ENCODE measurements at regions not wholly inside any gene's neighbourhood (a gene's known extent, or its start where the extent isn't known, plus 50 kb on each side); places are given as distances from the start of the nearest gene placed in this dataset.
"Not testable (repeated sequence)": the region's sequence is repeated elsewhere in the genome, so short reads cannot be mapped to it uniquely, and the experiment has no call there.

DNA sequence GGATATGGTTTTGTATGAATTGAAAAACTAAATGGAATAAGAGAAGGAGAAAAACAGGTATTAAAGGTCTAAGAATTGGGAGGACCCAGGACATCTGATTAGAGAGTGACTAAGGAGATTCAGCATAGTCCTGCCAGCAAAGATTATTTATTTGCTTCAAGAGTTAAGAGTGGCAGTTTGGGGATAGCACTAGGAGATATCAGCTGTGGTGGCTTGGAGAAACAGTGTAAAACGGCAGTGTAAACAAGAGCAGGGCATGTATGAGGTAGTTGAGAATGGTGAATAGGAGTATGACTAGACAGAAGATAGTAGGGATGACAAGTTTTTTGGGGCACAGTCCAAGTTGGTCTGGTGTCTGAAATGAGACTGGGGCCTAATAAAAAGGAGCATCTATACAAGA is 730.3 kb downstream of the TRHDE start:
- not testable (repeated sequence) for H3K9me3 ChIP-seq (ENCODE audit: low read length); H3K36me3 ChIP-seq (ENCODE audit: insufficient read depth, low read length); H3K27me3 ChIP-seq (ENCODE audit: insufficient read depth, low read length); H3F3A ChIP-seq (ENCODE audit: insufficient read depth, low read length); H3K9ac ChIP-seq (ENCODE audit: low read length); H2AFZ ChIP-seq (ENCODE audit: low read length); H3K27ac ChIP-seq (ENCODE audit: low read depth, low read length, poor library complexity, severe bottlenecking); H4K20me1 ChIP-seq (ENCODE audit: insufficient read depth, low read length); H3K79me2 ChIP-seq (ENCODE audit: insufficient read depth, low read length); H3K4me3 ChIP-seq (ENCODE audit: low read depth, low read length, poor library complexity, severe bottlenecking); H3K4me2 ChIP-seq (ENCODE audit: low read length); H3K4me1 ChIP-seq (ENCODE audit: insufficient read depth, low read length, severe bottlenecking); H3K9me2 ChIP-seq (ENCODE audit: low read depth, low read length)

DNA sequence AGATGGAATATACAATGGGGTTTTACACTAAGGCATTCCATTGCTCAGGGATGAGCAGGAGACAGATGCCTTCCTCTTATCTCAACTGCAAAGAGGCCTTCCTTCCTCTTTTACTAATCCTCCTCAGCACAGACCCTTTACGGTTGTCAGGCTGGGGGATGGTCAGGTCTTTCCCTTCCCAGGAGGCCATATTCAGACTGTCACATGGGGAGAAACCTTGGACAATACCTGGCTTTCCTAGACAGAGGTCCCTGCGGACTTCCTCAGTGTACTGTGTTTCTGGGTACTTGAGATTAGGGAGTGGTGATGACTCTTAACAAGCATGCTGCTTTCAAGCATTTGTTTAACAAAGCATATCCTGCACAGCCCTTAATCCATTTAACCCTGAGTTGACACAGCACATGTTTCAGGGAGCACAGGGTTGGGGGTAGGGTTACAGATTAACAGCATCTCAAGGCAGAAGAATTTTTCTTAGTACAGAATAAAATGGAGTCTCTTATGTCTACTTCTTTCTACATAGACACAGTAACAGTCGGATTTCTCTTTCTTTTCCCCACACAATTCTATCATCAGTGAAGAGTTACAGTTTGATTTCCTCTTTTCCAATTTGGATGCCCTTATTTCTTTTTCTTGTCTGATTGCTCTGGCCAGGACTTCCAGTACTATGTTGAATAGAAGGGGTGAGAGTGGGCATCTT is 737.1 kb downstream of the TRHDE start:
- not testable (repeated sequence) for H3K9me2 ChIP-seq (ENCODE audit: low read depth, low read length); H3K27me3 ChIP-seq (ENCODE audit: insufficient read depth, low read length); H3K4me3 ChIP-seq (ENCODE audit: low read depth, low read length, poor library complexity, severe bottlenecking); H4K20me1 ChIP-seq (ENCODE audit: insufficient read depth, low read length); H3K36me3 ChIP-seq (ENCODE audit: insufficient read depth, low read length); H3K9me3 ChIP-seq (ENCODE audit: low read length); H3K4me2 ChIP-seq (ENCODE audit: low read length); H3K27ac ChIP-seq (ENCODE audit: low read depth, low read length, poor library complexity, severe bottlenecking); H3K4me1 ChIP-seq (ENCODE audit: insufficient read depth, low read length, severe bottlenecking); H3F3A ChIP-seq (ENCODE audit: insufficient read depth, low read length); H3K79me2 ChIP-seq (ENCODE audit: insufficient read depth, low read length); H2AFZ ChIP-seq (ENCODE audit: low read length); H3K9ac ChIP-seq (ENCODE audit: low read length)

- Histone ChIP-seq H4K20me1 (ENCODE audit: insufficient read depth, low read length) (no peaks in the 10 kb centered on the region), H3F3A (ENCODE audit: insufficient read depth, low read length) (no peaks in the 10 kb centered on the region), H3K4me3 (ENCODE audit: low read depth, low read length, poor library complexity, severe bottlenecking) (no peak overlapping the region), H2AFZ (ENCODE audit: low read length) (no peak overlapping the region), H3K27ac (ENCODE audit: low read depth, low read length, poor library complexity, severe bottlenecking) (no peak overlapping the region), H3K4me2 (ENCODE audit: low read length) (no peak overlapping the region), H3K9ac (ENCODE audit: low read length) (no peak overlapping the region), H3K27me3 (ENCODE audit: insufficient read depth, low read length) (no peaks in the 10 kb centered on the region), H3K9me2 (ENCODE audit: low read depth, low read length) (no peaks in the 10 kb centered on the region), H3K79me2 (ENCODE audit: insufficient read depth, low read length) (no peaks in the 10 kb centered on the region), H3K9me3 (ENCODE audit: low read length) (no peaks in the 10 kb centered on the region), H3K4me1 (ENCODE audit: insufficient read depth, low read length, severe bottlenecking) (no peaks in the 10 kb centered on the region), H3K36me3 (ENCODE audit: insufficient read depth, low read length) (no peaks in the 10 kb centered on the region)
- TF ChIP-seq, protein P1, sequence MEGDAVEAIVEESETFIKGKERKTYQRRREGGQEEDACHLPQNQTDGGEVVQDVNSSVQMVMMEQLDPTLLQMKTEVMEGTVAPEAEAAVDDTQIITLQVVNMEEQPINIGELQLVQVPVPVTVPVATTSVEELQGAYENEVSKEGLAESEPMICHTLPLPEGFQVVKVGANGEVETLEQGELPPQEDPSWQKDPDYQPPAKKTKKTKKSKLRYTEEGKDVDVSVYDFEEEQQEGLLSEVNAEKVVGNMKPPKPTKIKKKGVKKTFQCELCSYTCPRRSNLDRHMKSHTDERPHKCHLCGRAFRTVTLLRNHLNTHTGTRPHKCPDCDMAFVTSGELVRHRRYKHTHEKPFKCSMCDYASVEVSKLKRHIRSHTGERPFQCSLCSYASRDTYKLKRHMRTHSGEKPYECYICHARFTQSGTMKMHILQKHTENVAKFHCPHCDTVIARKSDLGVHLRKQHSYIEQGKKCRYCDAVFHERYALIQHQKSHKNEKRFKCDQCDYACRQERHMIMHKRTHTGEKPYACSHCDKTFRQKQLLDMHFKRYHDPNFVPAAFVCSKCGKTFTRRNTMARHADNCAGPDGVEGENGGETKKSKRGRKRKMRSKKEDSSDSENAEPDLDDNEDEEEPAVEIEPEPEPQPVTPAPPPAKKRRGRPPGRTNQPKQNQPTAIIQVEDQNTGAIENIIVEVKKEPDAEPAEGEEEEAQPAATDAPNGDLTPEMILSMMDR (IDR thresholded peaks at IDR 0.05; ENCODE audit: low read length) = no peak
- TF ChIP-seq EZH2 (IDR thresholded peaks at IDR 0.05; ENCODE audit: borderline replicate concordance, low read length) = no peak
These were observed 745.8 kb downstream of the TRHDE start for GRCh38 chr12:73017981-73018380.

- H3K27ac ChIP-seq (ENCODE audit: low read depth, low read length, poor library complexity, severe bottlenecking) = no peak overlapping the region
- no peaks in the 10 kb centered on the region for H3K9me3 ChIP-seq (ENCODE audit: low read length)
- H3K9me2 ChIP-seq (ENCODE audit: low read depth, low read length) = no peaks in the 10 kb centered on the region
- H2AFZ ChIP-seq (ENCODE audit: low read length) = no peak overlapping the region
- H3K4me1 ChIP-seq (ENCODE audit: insufficient read depth, low read length, severe bottlenecking) = no peaks in the 10 kb centered on the region
- no peaks in the 10 kb centered on the region for H3K27me3 ChIP-seq (ENCODE audit: insufficient read depth, low read length)
- H3K36me3 ChIP-seq (ENCODE audit: insufficient read depth, low read length) = no peaks in the 10 kb centered on the region
- H4K20me1 ChIP-seq (ENCODE audit: insufficient read depth, low read length) = no peaks in the 10 kb centered on the region
- H3K79me2 ChIP-seq (ENCODE audit: insufficient read depth, low read length) = no peaks in the 10 kb centered on the region
- H3K4me2 ChIP-seq (ENCODE audit: low read length) = no peak overlapping the region
- no peak for TF ChIP-seq EZH2 (IDR thresholded peaks at IDR 0.05; ENCODE audit: borderline replicate concordance, low read length)
- TF ChIP-seq, protein P1 (IDR thresholded peaks at IDR 0.05; ENCODE audit: low read length) = no peak
- H3F3A ChIP-seq (ENCODE audit: insufficient read depth, low read length) = no peaks in the 10 kb centered on the region
- no peak overlapping the region for H3K4me3 ChIP-seq (ENCODE audit: low read depth, low read length, poor library complexity, severe bottlenecking)
- H3K9ac ChIP-seq (ENCODE audit: low read length) = no peak overlapping the region
These were observed 781.7 kb downstream of the TRHDE start for GRCh38 chr12:73053893-73054292.

All from OCI-LY1 (cell line).